T1000 (cell line): ENCODE measurements at regions not wholly inside any gene's neighbourhood (a gene's known extent, or its start where the extent isn't known, plus 50 kb on each side); places are given as distances from the start of the nearest gene placed in this dataset.

Experiments used
- DNase-seq: peaks from one replicate; lab custom pipeline; 2025; ENCODE audit warnings: mixed read lengths; lab: John Stamatoyannopoulos, UW

DNA sequence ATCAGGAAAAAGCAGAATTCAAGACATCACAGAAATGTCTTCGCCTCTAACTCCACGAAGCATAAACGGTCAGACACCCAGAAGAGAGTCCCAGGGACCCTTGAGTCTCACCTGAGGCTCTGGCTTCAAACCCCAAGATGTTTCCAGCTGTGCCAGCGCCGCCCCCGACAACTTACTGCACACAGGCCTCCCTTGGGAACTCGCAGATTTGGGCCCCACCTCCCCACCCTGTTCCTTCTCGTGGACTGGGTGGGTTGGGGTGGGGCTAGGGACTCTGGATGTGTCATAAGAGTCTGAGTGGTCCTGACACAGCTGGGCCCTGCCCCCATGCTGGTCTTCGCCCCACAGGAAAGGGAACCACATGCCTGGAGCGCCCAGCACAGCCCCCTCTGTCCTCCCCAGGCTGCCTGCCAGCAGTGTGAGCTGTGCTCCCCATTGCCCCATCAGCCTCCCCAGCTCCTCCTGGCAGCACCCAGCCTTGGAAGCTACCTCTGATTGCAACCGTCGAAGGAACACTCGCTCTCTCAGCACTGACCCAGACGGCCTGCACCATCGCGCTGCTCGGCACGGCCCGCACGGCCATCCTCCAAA lies 147.5 kb downstream of the CRYBB2 start:
- no peak for DNase-seq

- DNase-seq, result no peak
Observed at GRCh38 chr22:25367756-25368155, 148.3 kb downstream of the CRYBB2 start.

GRCh38 chr22:25368271-25368670 lies 148.8 kb downstream of the CRYBB2 start:
- DNase-seq, result no peak

DNA sequence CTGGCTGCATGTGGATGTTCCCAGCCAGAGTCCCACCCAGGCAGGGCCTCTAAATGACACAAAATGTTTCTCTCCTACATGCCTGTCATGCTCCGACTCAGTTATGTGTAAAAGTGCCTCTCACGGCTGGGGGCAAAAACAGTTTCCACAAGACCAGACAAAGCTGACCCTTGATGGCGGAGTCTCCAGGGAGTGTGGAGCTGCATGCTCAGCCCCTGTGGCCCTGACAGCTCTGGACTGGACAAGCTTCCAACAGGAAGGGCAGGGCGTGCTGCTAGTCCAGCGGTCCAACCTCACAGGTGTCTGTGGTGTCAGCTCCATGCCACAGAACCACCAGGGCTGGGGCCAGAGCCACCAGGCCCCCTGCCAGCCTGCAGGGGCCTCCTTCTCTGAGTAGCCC lies 149.6 kb downstream of the CRYBB2 start:
- no peak for DNase-seq

GRCh38 chr22:25370322-25370721 lies 150.9 kb downstream of the CRYBB2 start:
- DNase-seq, result no peak

- DNase-seq, result no peak
Observed at GRCh38 chr22:25372000-25372595, 152.7 kb downstream of the CRYBB2 start.

- DNase-seq, result no peak
Observed at GRCh38 chr22:25373961-25374360, 154.5 kb downstream of the CRYBB2 start.

DNA sequence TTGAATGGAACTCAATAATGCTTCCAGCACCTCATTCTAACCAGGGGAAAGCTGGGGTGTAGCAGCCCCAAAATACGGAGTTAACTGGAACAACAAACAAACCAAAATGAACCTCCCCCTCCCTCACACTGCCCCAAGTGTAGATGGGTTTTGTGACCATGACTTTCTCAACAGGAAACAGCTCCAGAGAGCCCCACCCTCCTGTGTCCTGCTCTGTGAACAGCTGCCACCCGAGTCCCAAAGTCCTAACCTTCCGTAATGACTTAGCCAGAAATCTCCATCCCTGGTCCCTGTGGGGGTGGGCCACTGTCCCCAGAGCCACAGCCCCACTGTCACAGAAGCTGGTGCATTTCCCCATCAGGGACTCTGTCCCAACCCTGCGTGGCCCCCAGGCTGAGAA lies 155.4 kb downstream of the CRYBB2 start:
- no peak for DNase-seq

- no peak for DNase-seq
Observed at GRCh38 chr22:25375683-25376082, 156.2 kb downstream of the CRYBB2 start.

- no peak for DNase-seq
Observed at GRCh38 chr22:25377699-25378098, 158.3 kb downstream of the CRYBB2 start.

DNA sequence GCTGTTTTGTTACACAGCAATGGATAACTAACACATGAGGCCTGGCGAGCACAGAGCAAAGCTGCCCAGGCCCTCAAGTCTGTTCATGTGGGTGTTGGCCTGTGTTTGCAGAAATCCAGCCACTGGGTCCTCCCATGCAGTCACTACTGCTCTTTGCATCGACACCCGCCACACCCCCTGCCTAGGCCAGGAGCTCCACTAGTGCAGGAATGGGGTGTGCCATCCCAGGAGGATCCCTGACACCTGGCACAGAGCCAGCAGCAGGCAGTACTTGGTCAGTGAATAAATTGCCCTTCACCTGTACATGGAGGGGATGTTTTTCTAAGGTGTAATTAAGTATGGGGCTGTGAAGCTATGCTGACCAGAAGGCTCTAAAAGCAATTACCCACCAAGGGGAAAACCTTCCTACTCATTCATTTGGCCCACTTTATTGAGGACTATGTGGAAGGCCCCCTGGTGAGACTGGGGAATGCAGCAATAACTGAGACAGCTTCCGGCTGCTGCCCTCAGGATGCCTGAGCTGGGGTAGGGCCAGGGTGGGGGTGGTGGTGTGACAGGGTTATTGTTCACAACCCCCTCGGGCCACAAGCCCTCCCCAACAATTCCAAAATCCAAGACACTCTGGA lies 160.8 kb downstream of the CRYBB2 start:
- no peak for DNase-seq

GRCh38 chr22:25382762-25383161 lies 163.3 kb downstream of the CRYBB2 start:
- DNase-seq, result no peak

GRCh38 chr22:25383278-25383820 lies 163.9 kb downstream of the CRYBB2 start:
- no peak for DNase-seq

DNA sequence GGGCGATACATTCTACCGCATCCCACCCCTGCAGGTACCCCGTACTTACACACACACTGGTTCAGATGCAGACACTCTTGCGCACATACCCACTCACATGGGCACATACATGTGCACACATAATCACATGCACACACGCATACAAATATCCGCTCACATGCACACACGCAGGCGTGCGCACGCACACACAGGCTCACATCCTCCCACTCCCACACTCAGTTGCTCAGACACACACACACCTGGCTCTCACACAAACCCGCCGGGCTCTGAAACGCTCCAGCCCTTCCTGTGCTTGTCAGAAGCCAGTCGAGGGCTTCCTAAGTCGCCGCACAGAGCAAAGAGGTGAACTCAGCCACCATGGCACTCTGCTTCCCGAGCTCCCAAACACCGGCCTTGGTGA lies 164.5 kb downstream of the CRYBB2 start:
- DNase-seq, result no peak

DNA sequence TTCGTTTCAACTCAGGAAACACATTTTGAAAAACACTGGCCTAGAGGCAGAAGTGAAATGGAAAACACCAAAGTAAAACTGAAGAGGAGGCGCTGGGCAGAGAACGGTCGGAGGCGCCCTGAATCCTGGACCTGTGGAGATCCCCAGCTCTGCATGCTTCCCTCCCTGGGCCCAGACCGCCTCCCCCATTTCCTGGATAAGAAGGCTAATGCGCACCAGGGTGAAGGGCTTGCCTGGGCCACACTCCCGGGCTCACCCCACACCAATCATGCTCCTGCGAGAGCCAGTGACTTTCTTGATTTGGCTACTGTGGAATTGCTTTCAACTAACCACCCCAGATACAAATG lies 167.1 kb downstream of the CRYBB2 start:
- DNase-seq, result no peak

- no peak for DNase-seq
Observed at GRCh38 chr22:25388415-25388814, 169.0 kb downstream of the CRYBB2 start.

- no peak for DNase-seq
Observed at GRCh38 chr22:25388866-25389540, 169.6 kb downstream of the CRYBB2 start.

DNA sequence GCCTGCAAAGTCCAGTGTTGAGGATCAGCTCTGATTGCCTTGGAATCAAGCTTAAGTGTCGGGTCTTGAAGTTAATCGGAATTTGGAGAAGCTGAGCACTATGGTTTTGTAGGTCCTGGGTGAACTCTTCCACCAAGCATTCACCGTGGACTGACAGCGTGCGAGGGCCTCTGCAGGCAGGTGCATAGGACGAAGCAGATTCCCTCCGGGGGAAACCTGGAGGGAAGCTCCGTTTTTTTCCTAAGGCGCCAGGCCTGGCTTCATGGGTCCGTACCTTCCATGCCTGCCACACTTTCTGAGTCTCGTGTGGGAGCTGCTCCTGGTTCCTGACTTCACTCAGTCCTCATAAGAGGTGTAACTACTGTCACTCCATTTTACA lies 170.1 kb downstream of the CRYBB2 start:
- DNase-seq, result no peak

GRCh38 chr22:25390297-25391240 lies 171.1 kb downstream of the CRYBB2 start:
- no peak for DNase-seq

GRCh38 chr22:25392584-25392983 lies 171.9 kb upstream of the GRK3 start:
- no peak for DNase-seq

GRCh38 chr22:25393121-25393805 lies 171.2 kb upstream of the GRK3 start:
- DNase-seq, result no peak
